GM19324 (cell line): ENCODE measurements at regions not wholly inside any gene's neighbourhood (a gene's known extent, or its start where the extent isn't known, plus 50 kb on each side); places are given as distances from the start of the nearest gene placed in this dataset.

Experiments
- ATAC-seq: cut with Tn5 transposase; IDR thresholded peaks from one replicate; pipeline ENCODE4 v1.9.1; 2021; ENCODE audit warnings: mild to moderate bottlenecking, moderate library complexity; ENCODE audit not compliant: unreplicated experiment, low FRiP score

- no peak for ATAC-seq
These were observed 73.0 kb upstream of the KCTD1 start for GRCh38 chr18:26621161-26622026.

- ATAC-seq, result no peak
These were observed 71.0 kb upstream of the KCTD1 start for GRCh38 chr18:26619350-26619749.

GRCh38 chr18:26618135-26618534 is 69.8 kb upstream of the KCTD1 start:
- no peak for ATAC-seq

- ATAC-seq, result no peak
These were observed 68.8 kb upstream of the KCTD1 start for GRCh38 chr18:26617151-26617554.

- ATAC-seq, result no peak
These were observed 66.0 kb upstream of the KCTD1 start for GRCh38 chr18:26614374-26614773.
